IMR-90 (cell line): ENCODE measurements at regions not wholly inside any gene's neighbourhood (a gene's known extent, or its start where the extent isn't known, plus 50 kb on each side); places are given as distances from the start of the nearest gene placed in this dataset.
"Not testable (repeated sequence)": the region's sequence is repeated elsewhere in the genome, so short reads cannot be mapped to it uniquely, and the experiment has no call there.

Source experiments
- ATAC-seq: fragments of 200-7000 bp; cut with Tn5 transposase; 2 replicates; pipeline ENCODE4 v1.9.1; 2020; ENCODE audit warnings: low read depth, mild to moderate bottlenecking, moderate library complexity
- BruUV-seq: library from RNA; stranded (reverse); fragments of 400-500 nt; replicated peaks from 2 replicates; lab custom pipeline; 2021; lab: Mats Ljungman, UMichigan
- CTCF ChIA-PET: fragments of 300-600 bp; formaldehyde crosslinking; extraction: SDS; loops from one replicate; lab custom pipeline; 2021; ENCODE audit warnings: antibody characterized with exemption; lab: Yijun Ruan, JAX
- POLR2A ChIA-PET: fragments of 300-600 bp; sonication (Branson Sonifier 250); formaldehyde crosslinking; loops from one replicate; lab custom pipeline; 2022; ENCODE audit warnings: antibody characterized with exemption; ENCODE audit not compliant: unreplicated experiment; lab: Charles Lee
- DNase-seq: peaks from one replicate; pipeline ENCODE4 v3.0.0; 2013
- H2AFZ ChIP-seq: replicated peaks from 2 replicates; pipeline ENCODE3; 2013; ENCODE audit warnings: low read length, mild to moderate bottlenecking; ENCODE audit not compliant: poor library complexity
- H2AK5ac ChIP-seq: 2 replicates; pipeline ENCODE4 v1.6.1; 2013; ENCODE audit warnings: low read depth, low read length, inconsistent platforms
- H2AK9ac ChIP-seq: replicated peaks from 2 replicates; pipeline ENCODE3; 2013; ENCODE audit warnings: mild to moderate bottlenecking, low read depth, low read length, moderate library complexity; ENCODE audit not compliant: poor library complexity
- H2BK120ac ChIP-seq: 2 replicates; pipeline ENCODE4 v1.6.1; 2013; ENCODE audit warnings: low read depth, low read length, inconsistent platforms
- H2BK15ac ChIP-seq: 3 replicates; pipeline ENCODE4 v1.6.1; 2013; ENCODE audit warnings: low read depth, low read length, inconsistent platforms
- H2BK20ac ChIP-seq: 2 replicates; pipeline ENCODE4 v1.6.1; 2013; ENCODE audit warnings: low read depth, mild to moderate bottlenecking, inconsistent platforms, low read length, moderate library complexity
- H2BK5ac ChIP-seq: 2 replicates; pipeline ENCODE4 v1.6.1; 2013; ENCODE audit warnings: mild to moderate bottlenecking, low read depth, low read length, inconsistent platforms; ENCODE audit not compliant: poor library complexity, severe bottlenecking
- H3K14ac ChIP-seq: replicated peaks from 2 replicates; pipeline ENCODE4 v1.6.1; 2013; ENCODE audit warnings: low read depth, low read length, inconsistent platforms
- H3K18ac ChIP-seq: 2 replicates; pipeline ENCODE4 v1.6.1; 2013; ENCODE audit warnings: low read depth, low read length, control low read depth
- H3K23ac ChIP-seq: 2 replicates; pipeline ENCODE4 v1.6.1; 2013; ENCODE audit warnings: low read depth, low read length, inconsistent platforms
- H3K27ac ChIP-seq: 2 replicates; pipeline ENCODE4 v1.5.1; 2013; ENCODE audit warnings: mild to moderate bottlenecking, control low read depth, low read length; ENCODE audit not compliant: insufficient read depth
- H3K27me3 ChIP-seq: 2 replicates; pipeline ENCODE4 v1.6.1; 2013; ENCODE audit warnings: low read length; ENCODE audit not compliant: control insufficient read depth, insufficient read depth
- H3K36me3 ChIP-seq: 2 replicates; pipeline ENCODE4 v1.6.1; 2013; ENCODE audit warnings: low read length, mixed read lengths; ENCODE audit not compliant: control insufficient read depth, insufficient read depth
- H3K4ac ChIP-seq: 2 replicates; pipeline ENCODE4 v1.6.1; 2013; ENCODE audit warnings: low read depth, low read length, inconsistent platforms
- H3K4me1 ChIP-seq: 2 replicates; pipeline ENCODE4 v1.6.1; 2013; ENCODE audit warnings: low read length, mixed read lengths; ENCODE audit not compliant: control insufficient read depth, insufficient read depth
- H3K4me2 ChIP-seq: 2 replicates; pipeline ENCODE4 v1.6.1; 2013; ENCODE audit warnings: low read depth, mild to moderate bottlenecking, control low read depth, low read length, moderate library complexity
- H3K4me3 ChIP-seq: 2 replicates; pipeline ENCODE4 v1.5.1; 2013; ENCODE audit warnings: low read depth, mild to moderate bottlenecking, control low read depth, low read length, moderate library complexity; ENCODE audit not compliant: insufficient read depth
- H3K56ac ChIP-seq: 2 replicates; pipeline ENCODE4 v1.6.1; 2013; ENCODE audit warnings: low read length, inconsistent platforms; ENCODE audit not compliant: insufficient read depth; ENCODE audit errors: extremely low read depth
- H3K79me1 ChIP-seq, 2 experiments: 2 replicates each; pipeline ENCODE4 v1.6.1; 2013; ENCODE audit warnings: low read length in 2 of 2, inconsistent platforms in 1 of 2, low read depth in 1 of 2
- H3K9ac ChIP-seq: 2 replicates; pipeline ENCODE4 v1.6.1; 2013; ENCODE audit warnings: low read depth, low read length, control low read depth
- H3K9me1 ChIP-seq: 2 replicates; pipeline ENCODE4 v1.6.1; 2013; ENCODE audit warnings: low read length, inconsistent platforms; ENCODE audit not compliant: insufficient read depth
- H3K9me3 ChIP-seq: 2 replicates; pipeline ENCODE4 v1.6.1; 2013; ENCODE audit warnings: low read length; ENCODE audit not compliant: control insufficient read depth, insufficient read depth
- H4K20me1 ChIP-seq: 2 replicates; pipeline ENCODE4 v1.6.1; 2013; ENCODE audit warnings: low read length, inconsistent platforms; ENCODE audit not compliant: insufficient read depth
- H4K5ac ChIP-seq: 2 replicates; pipeline ENCODE4 v1.6.1; 2013; ENCODE audit warnings: mild to moderate bottlenecking, low read depth, low read length, control low read depth
- H4K8ac ChIP-seq, 2 experiments: 2 replicates each; pipeline ENCODE4 v1.6.1; 2013; ENCODE audit warnings: low read depth in 2 of 2, low read length in 2 of 2, control low read depth in 1 of 2, inconsistent platforms in 1 of 2
- H4K91ac ChIP-seq: 2 replicates; pipeline ENCODE4 v1.6.1; 2013; ENCODE audit warnings: low read depth, low read length, inconsistent platforms; ENCODE audit not compliant: insufficient read depth
- WGBS, 2 experiments: methylation state at CpG; one replicate each; pipeline versions ENCODE4 v1.1.5 to v1.1.7; 2013; ENCODE audit warnings: missing lambda C conversion rate in 2 of 2; ENCODE audit not compliant: insufficient read length in 1 of 2; ENCODE audit errors: extremely low coverage in 2 of 2; 5-methylcytosine and 5-hydroxymethylcytosine counted together
- dilution Hi-C: fragments of 300-500 bp; cut with HindIII; formaldehyde crosslinking; loops from one replicate; pipeline ENCODE4 v1.14.3; 2018; ENCODE audit warnings: low sequenced_read_pairs; ENCODE audit not compliant: unreplicated experiment
- in situ Hi-C: fragments of 300-500 bp; cut with MboI; formaldehyde crosslinking; loops from 3 replicates; pipeline ENCODE4 v1.14.3; 2019; ENCODE audit warnings: low sequenced_read_pairs, inconsistent platforms, mixed read lengths
- intact Hi-C: fragments of 100-400 bp; cut with micrococcal nuclease; formaldehyde crosslinking; loops from 2 replicates; pipeline ENCODE4 v1.10.0; 2022

DNA sequence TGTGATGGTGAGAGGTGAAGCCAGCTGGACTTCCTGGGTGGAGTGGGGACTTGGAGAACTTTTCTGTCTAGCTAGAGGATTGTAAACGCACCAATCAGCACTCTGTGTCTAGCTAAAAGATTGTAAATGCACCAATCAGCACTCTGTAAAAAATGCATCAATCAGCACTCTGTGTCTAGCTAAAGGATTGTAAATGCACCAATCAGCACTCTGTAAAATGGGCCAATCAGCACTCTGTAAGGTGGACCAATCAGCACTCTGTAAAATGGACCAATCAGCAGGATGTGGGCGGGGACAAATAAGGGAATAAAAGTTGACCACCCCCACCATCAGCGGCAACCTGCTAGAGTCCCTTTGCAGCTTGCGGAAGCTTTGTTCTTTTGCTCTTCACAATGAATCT, 185.9 kb downstream of the RPS24 start:
- H2AK9ac ChIP-seq, H3K4me3 ChIP-seq, in situ Hi-C loops, H3K9ac ChIP-seq, CTCF ChIA-PET, ATAC-seq, H3K14ac ChIP-seq, H3K4me2 ChIP-seq, H2AFZ ChIP-seq, H4K5ac ChIP-seq, DNase-seq, H4K8ac ChIP-seq, H3K79me1 ChIP-seq, H3K9me3 ChIP-seq, H2BK120ac ChIP-seq, BruUV-seq, H3K27me3 ChIP-seq, H3K23ac ChIP-seq, H3K27ac ChIP-seq, H2AK5ac ChIP-seq, H2BK15ac ChIP-seq, POLR2A ChIA-PET, H4K91ac ChIP-seq, H3K18ac ChIP-seq, H2BK5ac ChIP-seq, H3K56ac ChIP-seq, H3K36me3 ChIP-seq, H3K4ac ChIP-seq, H4K20me1 ChIP-seq, H2BK20ac ChIP-seq, dilution Hi-C loops: not testable (repeated sequence)
- Histone ChIP-seq H3K4me1 (peaks cover 10% of the 10 kb centered on the region), H3K9me1 (peaks cover 17% of the 10 kb centered on the region)
- intact Hi-C loops, result loop anchor here (10.0 kb wide), 1 partner anchor 755 kb away; no protein-coding TSS in a partner anchor
- WGBS, 2 experiments, result no CpG with 5 or more reads among the region's 4 CpGs
